HepG2 (cell line): ENCODE measurements at regions not wholly inside any gene's neighbourhood (a gene's known extent, or its start where the extent isn't known, plus 50 kb on each side); places are given as distances from the start of the nearest gene placed in this dataset.

ENCODE experiments used
- ATAC-seq: fragments of 200-7000 bp; cut with Tn5 transposase; 3 replicates; pipeline ENCODE4 v1.9.1; 2020; ENCODE audit warnings: mild to moderate bottlenecking, moderate library complexity
- BruUV-seq: library from RNA; stranded (reverse); fragments of 400-500 nt; replicated peaks from 2 replicates; lab custom pipeline; 2021; lab: Mats Ljungman, UMichigan
- CTCF ChIA-PET: fragments of 300-600 bp; formaldehyde crosslinking; extraction: SDS; loops from one replicate; lab custom pipeline; 2021; ENCODE audit warnings: low total read pairs, inconsistent platforms, low intra/inter-chr PET ratio; lab: Yijun Ruan, JAX
- POLR2A ChIA-PET: fragments of 350-600 bp; sonication (Branson Sonifier 250); formaldehyde crosslinking; loops from one replicate; lab custom pipeline; 2020; ENCODE audit warnings: antibody characterized with exemption, inconsistent platforms; lab: Yijun Ruan, JAX
- DNase-seq: peaks from one replicate; pipeline ENCODE4 v3.0.0-alpha.2; 2015; ENCODE audit warnings: low spot score
- FAIRE-seq: peaks from 3 replicates; lab custom pipeline; 2011; peaks lifted over from hg19 to GRCh38; lab: Jason Lieb, UNC
- H2AFZ ChIP-seq: one replicate; pipeline ENCODE4 v1.6.1; 2011; ENCODE audit warnings: low read length, inconsistent platforms
- H3K27ac ChIP-seq: fragments of 300-600 bp; 3 replicates; pipeline ENCODE4 v1.8.0; 2011; ENCODE audit warnings: mixed run types, mild to moderate bottlenecking, mixed read lengths, low read length, inconsistent platforms; ENCODE audit not compliant: insufficient read depth; ENCODE audit errors: extremely low read length
- H3K27me3 ChIP-seq, 2 experiments: fragments of 200-600 bp in 1 of 2; 2 replicates in 1 of 2; 3 replicates in 1 of 2; pipeline versions ENCODE4 v1.6.0 to v1.8.0; 2011; ENCODE audit warnings: low read length in 2 of 2, mild to moderate bottlenecking in 2 of 2, moderate library complexity in 2 of 2, inconsistent platforms in 1 of 2; ENCODE audit not compliant: insufficient read depth in 2 of 2, control insufficient read depth in 1 of 2
- H3K36me3 ChIP-seq, 2 experiments: fragments of 200-600 bp in 1 of 2; replicated peaks in 1 of 2; 2 replicates in 1 of 2; 3 replicates in 1 of 2; pipeline versions ENCODE4 v1.5.1 to v1.8.0; 2011; ENCODE audit warnings: low read length in 2 of 2, inconsistent platforms in 1 of 2; ENCODE audit not compliant: insufficient read depth in 2 of 2, control insufficient read depth in 1 of 2
- H3K4me1 ChIP-seq: 2 replicates; pipeline ENCODE4 v1.5.1; 2012; ENCODE audit warnings: low read length, inconsistent platforms; ENCODE audit not compliant: insufficient read depth
- H3K4me2 ChIP-seq: 2 replicates; pipeline ENCODE4 v1.6.0; 2011; ENCODE audit warnings: low read depth, low read length, inconsistent platforms
- H3K4me3 ChIP-seq, 3 experiments: fragments of 200-600 bp in 1 of 3; sonication (generic), shearing (Covaris generic) in 1 of 3; replicated peaks in 1 of 3; 2 replicates each; pipeline ENCODE4 v1.5.1; 2011 to 2016; ENCODE audit warnings: low read length in 3 of 3, inconsistent platforms in 2 of 3, low read depth in 2 of 3, mild to moderate bottlenecking in 2 of 3, control low read depth in 1 of 3, mixed read lengths in 1 of 3; ENCODE audit not compliant: insufficient read depth in 1 of 3
- H3K79me2 ChIP-seq: one replicate; pipeline ENCODE4 v1.6.1; 2011; ENCODE audit warnings: low read length, inconsistent platforms; ENCODE audit not compliant: insufficient read depth
- H3K9ac ChIP-seq: 2 replicates; pipeline ENCODE4 v1.6.0; 2011; ENCODE audit warnings: mild to moderate bottlenecking, low read depth, low read length, inconsistent platforms; ENCODE audit not compliant: insufficient read depth
- H3K9me3 ChIP-seq: 2 replicates; pipeline ENCODE4 v1.5.1; 2012; ENCODE audit warnings: mild to moderate bottlenecking, low read length
- H4K20me1 ChIP-seq: 2 replicates; pipeline ENCODE4 v1.6.0; 2011; ENCODE audit warnings: inconsistent platforms, mild to moderate bottlenecking, low read length, moderate library complexity; ENCODE audit not compliant: insufficient read depth
- ARNT ChIP-seq: fragments of 450-650 bp; IDR thresholded peaks from 2 replicates; pipeline ENCODE4 v1.6.1; 2017
- KDM2A ChIP-seq: sonication (generic); formaldehyde crosslinking; IDR thresholded peaks from 2 replicates; pipeline ENCODE4 v1.4.0; 2020; ENCODE audit warnings: low read depth, missing genetic modification reagents, borderline replicate concordance
- MLXIP ChIP-seq: sonication (generic); formaldehyde crosslinking; IDR thresholded peaks from 2 replicates; pipeline ENCODE4 v1.9.0; 2021; ENCODE audit warnings: missing genetic modification reagents, borderline replicate concordance
- NAIF1 ChIP-seq: sonication (generic); formaldehyde crosslinking; IDR thresholded peaks from 2 replicates; pipeline ENCODE4 v1.5.0; 2020; ENCODE audit warnings: mild to moderate bottlenecking, missing genetic modification reagents, borderline replicate concordance
- NCOA2 ChIP-seq: sonication (generic); formaldehyde crosslinking; IDR thresholded peaks from 2 replicates; pipeline ENCODE4 v1.8.0; 2022; ENCODE audit warnings: inconsistent platforms
- SP140L ChIP-seq: sonication (generic); formaldehyde crosslinking; IDR thresholded peaks from 2 replicates; pipeline ENCODE4 v1.4.0; 2020; ENCODE audit warnings: missing genetic modification reagents, borderline replicate concordance
- ZNF160 ChIP-seq: sonication (generic); formaldehyde crosslinking; IDR thresholded peaks from 2 replicates; pipeline ENCODE4 v1.8.0; 2022; ENCODE audit warnings: mild to moderate bottlenecking, inconsistent platforms, missing genetic modification reagents
- ZNF343 ChIP-seq: sonication (generic); formaldehyde crosslinking; IDR thresholded peaks from 2 replicates; pipeline ENCODE4 v1.4.0; 2020; ENCODE audit warnings: mild to moderate bottlenecking, missing genetic modification reagents
- ZNF407 ChIP-seq: sonication (generic); formaldehyde crosslinking; IDR thresholded peaks from one replicate; pipeline ENCODE4 v1.5.1; 2020; ENCODE audit warnings: mild to moderate bottlenecking, missing genetic modification reagents; ENCODE audit errors: not compliant biosample characterization
- ZNF816 ChIP-seq: sonication (generic); formaldehyde crosslinking; IDR thresholded peaks from 2 replicates; pipeline ENCODE4 v1.8.0; 2022; ENCODE audit warnings: missing genetic modification reagents, mild to moderate bottlenecking, borderline replicate concordance
- WGBS: methylation state at CpG from one replicate; pipeline ENCODE4 v1.1.6; 2017; ENCODE audit warnings: low lambda C conversion rate; 5-methylcytosine and 5-hydroxymethylcytosine counted together
- in situ Hi-C: cut with HindIII; loops from 2 replicates; pipeline ENCODE4 v1.10.0; 2017; ENCODE audit warnings: low pct_unique_long_range_greater_than_20kb; ENCODE audit not compliant: extremely low pct_ligation_motif_present
- intact Hi-C: fragments of 100-400 bp; cut with micrococcal nuclease; formaldehyde crosslinking; loops from one replicate; pipeline ENCODE4 v1.10.0; 2022; ENCODE audit not compliant: unreplicated experiment
- TF ChIP-seq, protein P1 (sequence below): sonication (generic); formaldehyde crosslinking; IDR thresholded peaks from 2 replicates; pipeline ENCODE4 v1.4.0; 2020; ENCODE audit warnings: low read depth, mild to moderate bottlenecking, missing genetic modification reagents
- TF ChIP-seq, protein P2 (sequence below): sonication (generic); formaldehyde crosslinking; IDR thresholded peaks from 2 replicates; pipeline ENCODE4 v1.4.0; 2020; ENCODE audit warnings: mild to moderate bottlenecking, missing genetic modification reagents

GRCh38 chr9:78756813-78757510 lies 460.0 kb downstream of the PSAT1 start:
- no peak overlapping the region for H3K27ac ChIP-seq
- no peaks in the 10 kb centered on the region for H3K79me2 ChIP-seq
- intact Hi-C loops (no loop called here), in situ Hi-C loops (no loop called here)
- no peaks in the 10 kb centered on the region for H4K20me1 ChIP-seq
- H3K36me3 ChIP-seq, result no peaks in the 10 kb centered on the region
- ATAC-seq (no peak), FAIRE-seq (no peak), DNase-seq (no peak)
- H3K9ac ChIP-seq, result no peak overlapping the region
- no peak overlapping the region for H3K4me2 ChIP-seq
- no TSS peak for BruUV-seq
- WGBS, result 10% methylated on average over 7 of the region's 7 CpGs
- H3K4me3 ChIP-seq, result no peak overlapping the region
- ChIA-PET POLR2A (no interaction called here), CTCF (no interaction called here)
- no peaks in the 10 kb centered on the region for H3K4me1 ChIP-seq
- H3K27me3 ChIP-seq, result no peaks in the 10 kb centered on the region
- no peaks in the 10 kb centered on the region for H3K9me3 ChIP-seq
- H2AFZ ChIP-seq, result no peak overlapping the region
- TF ChIP-seq ZNF407, result no peak
- no peak for TF ChIP-seq ARNT
- TF ChIP-seq ZNF816 (CRISPR knock-in tag), result no peak
- TF ChIP-seq NAIF1 (CRISPR knock-in tag), result no peak
- TF ChIP-seq ZNF343 (CRISPR knock-in tag), result no peak
- TF ChIP-seq, protein P1, sequence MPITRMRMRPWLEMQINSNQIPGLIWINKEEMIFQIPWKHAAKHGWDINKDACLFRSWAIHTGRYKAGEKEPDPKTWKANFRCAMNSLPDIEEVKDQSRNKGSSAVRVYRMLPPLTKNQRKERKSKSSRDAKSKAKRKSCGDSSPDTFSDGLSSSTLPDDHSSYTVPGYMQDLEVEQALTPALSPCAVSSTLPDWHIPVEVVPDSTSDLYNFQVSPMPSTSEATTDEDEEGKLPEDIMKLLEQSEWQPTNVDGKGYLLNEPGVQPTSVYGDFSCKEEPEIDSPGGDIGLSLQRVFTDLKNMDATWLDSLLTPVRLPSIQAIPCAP (CRISPR knock-in tag), result no peak
- no peak for TF ChIP-seq SP140L
- TF ChIP-seq NCOA2 (CRISPR knock-in tag), result no peak
- no peak for TF ChIP-seq ZNF160 (CRISPR knock-in tag)
- TF ChIP-seq, protein P2, sequence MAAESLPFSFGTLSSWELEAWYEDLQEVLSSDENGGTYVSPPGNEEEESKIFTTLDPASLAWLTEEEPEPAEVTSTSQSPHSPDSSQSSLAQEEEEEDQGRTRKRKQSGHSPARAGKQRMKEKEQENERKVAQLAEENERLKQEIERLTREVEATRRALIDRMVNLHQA (CRISPR knock-in tag), result no peak
- TF ChIP-seq MLXIP (CRISPR knock-in tag), result no peak
- TF ChIP-seq KDM2A (CRISPR knock-in tag), result no peak
